SK-N-SH treated with all-trans-retinoic acid at 6 μM for 48 hours (cell line): ENCODE measurements at regions not wholly inside any gene's neighbourhood (a gene's known extent, or its start where the extent isn't known, plus 50 kb on each side); places are given as distances from the start of the nearest gene placed in this dataset.

Experiments
- ATAC-seq: fragments of 200-7000 bp; cut with Tn5 transposase; 3 replicates; pipeline ENCODE4 v1.9.1; 2020; ENCODE audit warnings: mild to moderate bottlenecking, moderate library complexity
- ARNTL ChIP-seq: fragments of 450-650 bp; formaldehyde crosslinking; IDR thresholded peaks from 2 replicates; pipeline ENCODE4 v1.5.0; 2020; ENCODE audit warnings: low read depth, mild to moderate bottlenecking, moderate library complexity, borderline replicate concordance
- BACH2 ChIP-seq: fragments of 250-450 bp; sonication (Bioruptor Pico); IDR thresholded peaks from 2 replicates; pipeline ENCODE4 v1.9.0; 2021; ENCODE audit warnings: mild to moderate bottlenecking, borderline replicate concordance
- CSDC2 ChIP-seq: fragments of 250-450 bp; sonication (Bioruptor Pico); IDR thresholded peaks from 2 replicates; pipeline ENCODE4 v1.5.0; 2020; ENCODE audit warnings: mild to moderate bottlenecking, moderate library complexity
- ESRRG ChIP-seq: fragments of 250-450 bp; sonication (Bioruptor Pico); IDR thresholded peaks from 2 replicates; pipeline ENCODE4 v1.6.1; 2021; ENCODE audit warnings: mild to moderate bottlenecking
- ISL1 ChIP-seq: fragments of 250-450 bp; sonication (Bioruptor Pico); IDR thresholded peaks from 2 replicates; pipeline ENCODE4 v2.1.2; 2022; ENCODE audit warnings: mild to moderate bottlenecking, moderate library complexity
- OSR1 ChIP-seq: fragments of 250-450 bp; sonication (Bioruptor Pico); IDR thresholded peaks from 2 replicates; pipeline ENCODE4 v1.8.0; 2022; ENCODE audit warnings: moderate library complexity, mild to moderate bottlenecking, inconsistent platforms
- PPARA ChIP-seq: fragments of 250-450 bp; sonication (Bioruptor Pico); IDR thresholded peaks from 2 replicates; pipeline ENCODE4 v1.5.0; 2020; ENCODE audit warnings: mild to moderate bottlenecking, borderline replicate concordance
- RARB ChIP-seq: fragments of 250-450 bp; sonication (Bioruptor Pico); IDR thresholded peaks from 2 replicates; pipeline ENCODE4 v1.8.0; 2021; ENCODE audit warnings: mild to moderate bottlenecking, moderate library complexity
- SNAI2 ChIP-seq: fragments of 250-450 bp; sonication (Bioruptor Pico); IDR thresholded peaks from 2 replicates; pipeline ENCODE4 v1.5.0; 2020; ENCODE audit warnings: mild to moderate bottlenecking, moderate library complexity
- TCF4 ChIP-seq: fragments of 250-450 bp; sonication (Bioruptor Pico); IDR thresholded peaks from 2 replicates; pipeline ENCODE4 v1.8.0; 2021; ENCODE audit warnings: mild to moderate bottlenecking, moderate library complexity, borderline replicate concordance
- TOX ChIP-seq: fragments of 250-450 bp; sonication (Bioruptor Pico); IDR thresholded peaks from 2 replicates; pipeline ENCODE4 v1.8.0; 2021; ENCODE audit warnings: mild to moderate bottlenecking, moderate library complexity, borderline replicate concordance
- ZC3H10 ChIP-seq: fragments of 250-450 bp; sonication (Bioruptor Pico); IDR thresholded peaks from 2 replicates; pipeline ENCODE4 v1.5.1; 2021; ENCODE audit warnings: mild to moderate bottlenecking, moderate library complexity
- ZFP30 ChIP-seq: fragments of 450-650 bp; formaldehyde crosslinking; IDR thresholded peaks from 2 replicates; pipeline ENCODE4 v1.5.0; 2022; ENCODE audit warnings: mild to moderate bottlenecking, moderate library complexity
- ZNF565 ChIP-seq: fragments of 450-650 bp; formaldehyde crosslinking; conservative IDR thresholded peaks from 2 replicates; pipeline ENCODE4 v1.5.0; 2020; ENCODE audit warnings: low read depth, mild to moderate bottlenecking, moderate library complexity
- ZNF70 ChIP-seq: fragments of 450-650 bp; formaldehyde crosslinking; IDR thresholded peaks from 2 replicates; pipeline ENCODE4 v1.5.0; 2020; ENCODE audit warnings: mild to moderate bottlenecking, moderate library complexity
- ZNF8 ChIP-seq: fragments of 450-650 bp; formaldehyde crosslinking; IDR thresholded peaks from 2 replicates; pipeline ENCODE4 v1.5.0; 2020; ENCODE audit warnings: mild to moderate bottlenecking, moderate library complexity
- TF ChIP-seq, protein P1 (sequence below): fragments of 250-450 bp; sonication (Bioruptor Pico); IDR thresholded peaks from 2 replicates; pipeline ENCODE4 v1.5.1; 2021; ENCODE audit warnings: mild to moderate bottlenecking, moderate library complexity
- TF ChIP-seq, protein P2 (sequence below): fragments of 250-450 bp; sonication (Bioruptor Pico); IDR thresholded peaks from 2 replicates; pipeline ENCODE4 v1.8.0; 2020; ENCODE audit warnings: mild to moderate bottlenecking, moderate library complexity, borderline replicate concordance
- TF ChIP-seq, protein P3 (sequence below): fragments of 250-450 bp; sonication (Bioruptor Pico); IDR thresholded peaks from 2 replicates; pipeline ENCODE4 v1.5.1; 2020; ENCODE audit warnings: low read depth, mild to moderate bottlenecking, moderate library complexity
- TF ChIP-seq, protein P4 (sequence below): fragments of 250-450 bp; sonication (Bioruptor Pico); IDR thresholded peaks from 2 replicates; pipeline ENCODE4 v1.5.0; 2020; ENCODE audit warnings: mild to moderate bottlenecking, moderate library complexity
- TF ChIP-seq, protein P5 (sequence below): fragments of 250-450 bp; sonication (Bioruptor Pico); IDR thresholded peaks from 2 replicates; pipeline ENCODE4 v1.8.0; 2021; ENCODE audit warnings: low read depth, mild to moderate bottlenecking, moderate library complexity, borderline replicate concordance

DNA sequence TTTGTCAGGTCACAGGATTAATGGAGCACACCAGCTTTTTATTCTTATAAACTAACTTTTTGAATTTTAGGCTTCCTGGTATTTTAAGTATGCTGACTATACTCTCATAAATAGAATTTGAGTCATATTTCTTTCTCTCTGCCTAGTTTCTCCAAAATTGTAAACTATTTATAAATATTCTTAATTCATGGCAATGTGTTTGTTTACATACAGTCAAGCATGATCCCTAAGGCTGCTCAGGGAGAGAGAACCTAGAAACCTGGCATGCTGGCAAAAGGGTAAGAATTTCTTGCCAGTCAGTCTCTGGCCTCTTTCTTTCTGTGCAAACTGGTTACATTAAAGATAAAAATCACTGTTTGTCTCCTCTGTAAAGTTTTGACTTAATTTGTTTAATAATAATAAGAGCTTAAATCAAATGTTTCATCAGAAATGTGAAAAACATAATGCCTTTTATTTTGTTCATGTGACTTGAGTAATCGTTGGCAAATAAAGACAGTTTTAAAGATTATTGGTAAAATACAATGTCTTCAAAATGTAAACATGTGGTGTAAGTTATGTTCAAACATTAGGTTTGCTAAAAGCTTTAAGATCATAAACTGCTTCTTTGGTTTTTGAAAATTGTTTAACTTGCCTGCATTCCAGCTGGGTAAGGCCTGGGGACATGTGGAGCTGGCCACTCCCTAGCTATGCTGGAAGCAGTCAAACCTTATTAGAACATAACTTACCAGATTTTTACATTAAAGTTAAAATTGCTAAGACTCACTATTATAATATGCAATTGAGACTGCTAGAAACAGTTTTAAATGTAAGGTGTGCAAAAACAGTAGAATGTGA, 1401.7 kb downstream of the NCAM2 start:
- no peak for TF ChIP-seq ARNTL (CRISPR knock-in tag)
- no peak for TF ChIP-seq ZC3H10
- no peak for TF ChIP-seq OSR1 (CRISPR knock-in tag)
- no peak for TF ChIP-seq ESRRG
- no peak for TF ChIP-seq ZFP30 (CRISPR knock-in tag)
- no peak for TF ChIP-seq SNAI2
- TF ChIP-seq ISL1 = no peak
- TF ChIP-seq, protein P1, sequence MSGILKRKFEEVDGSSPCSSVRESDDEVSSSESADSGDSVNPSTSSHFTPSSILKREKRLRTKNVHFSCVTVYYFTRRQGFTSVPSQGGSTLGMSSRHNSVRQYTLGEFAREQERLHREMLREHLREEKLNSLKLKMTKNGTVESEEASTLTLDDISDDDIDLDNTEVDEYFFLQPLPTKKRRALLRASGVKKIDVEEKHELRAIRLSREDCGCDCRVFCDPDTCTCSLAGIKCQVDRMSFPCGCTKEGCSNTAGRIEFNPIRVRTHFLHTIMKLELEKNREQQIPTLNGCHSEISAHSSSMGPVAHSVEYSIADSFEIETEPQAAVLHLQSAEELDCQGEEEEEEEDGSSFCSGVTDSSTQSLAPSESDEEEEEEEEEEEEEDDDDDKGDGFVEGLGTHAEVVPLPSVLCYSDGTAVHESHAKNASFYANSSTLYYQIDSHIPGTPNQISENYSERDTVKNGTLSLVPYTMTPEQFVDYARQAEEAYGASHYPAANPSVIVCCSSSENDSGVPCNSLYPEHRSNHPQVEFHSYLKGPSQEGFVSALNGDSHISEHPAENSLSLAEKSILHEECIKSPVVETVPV (CRISPR knock-in tag) = no peak
- TF ChIP-seq BACH2 = no peak
- TF ChIP-seq, protein P2, sequence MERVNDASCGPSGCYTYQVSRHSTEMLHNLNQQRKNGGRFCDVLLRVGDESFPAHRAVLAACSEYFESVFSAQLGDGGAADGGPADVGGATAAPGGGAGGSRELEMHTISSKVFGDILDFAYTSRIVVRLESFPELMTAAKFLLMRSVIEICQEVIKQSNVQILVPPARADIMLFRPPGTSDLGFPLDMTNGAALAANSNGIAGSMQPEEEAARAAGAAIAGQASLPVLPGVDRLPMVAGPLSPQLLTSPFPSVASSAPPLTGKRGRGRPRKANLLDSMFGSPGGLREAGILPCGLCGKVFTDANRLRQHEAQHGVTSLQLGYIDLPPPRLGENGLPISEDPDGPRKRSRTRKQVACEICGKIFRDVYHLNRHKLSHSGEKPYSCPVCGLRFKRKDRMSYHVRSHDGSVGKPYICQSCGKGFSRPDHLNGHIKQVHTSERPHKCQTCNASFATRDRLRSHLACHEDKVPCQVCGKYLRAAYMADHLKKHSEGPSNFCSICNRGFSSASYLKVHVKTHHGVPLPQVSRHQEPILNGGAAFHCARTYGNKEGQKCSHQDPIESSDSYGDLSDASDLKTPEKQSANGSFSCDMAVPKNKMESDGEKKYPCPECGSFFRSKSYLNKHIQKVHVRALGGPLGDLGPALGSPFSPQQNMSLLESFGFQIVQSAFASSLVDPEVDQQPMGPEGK (CRISPR knock-in tag) = no peak
- no peak for TF ChIP-seq TCF4 (CRISPR knock-in tag)
- TF ChIP-seq, protein P3, sequence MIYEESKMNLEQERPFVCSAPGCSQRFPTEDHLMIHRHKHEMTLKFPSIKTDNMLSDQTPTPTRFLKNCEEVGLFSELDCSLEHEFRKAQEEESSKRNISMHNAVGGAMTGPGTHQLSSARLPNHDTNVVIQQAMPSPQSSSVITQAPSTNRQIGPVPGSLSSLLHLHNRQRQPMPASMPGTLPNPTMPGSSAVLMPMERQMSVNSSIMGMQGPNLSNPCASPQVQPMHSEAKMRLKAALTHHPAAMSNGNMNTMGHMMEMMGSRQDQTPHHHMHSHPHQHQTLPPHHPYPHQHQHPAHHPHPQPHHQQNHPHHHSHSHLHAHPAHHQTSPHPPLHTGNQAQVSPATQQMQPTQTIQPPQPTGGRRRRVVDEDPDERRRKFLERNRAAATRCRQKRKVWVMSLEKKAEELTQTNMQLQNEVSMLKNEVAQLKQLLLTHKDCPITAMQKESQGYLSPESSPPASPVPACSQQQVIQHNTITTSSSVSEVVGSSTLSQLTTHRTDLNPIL (CRISPR knock-in tag) = no peak
- TF ChIP-seq, protein P4, sequence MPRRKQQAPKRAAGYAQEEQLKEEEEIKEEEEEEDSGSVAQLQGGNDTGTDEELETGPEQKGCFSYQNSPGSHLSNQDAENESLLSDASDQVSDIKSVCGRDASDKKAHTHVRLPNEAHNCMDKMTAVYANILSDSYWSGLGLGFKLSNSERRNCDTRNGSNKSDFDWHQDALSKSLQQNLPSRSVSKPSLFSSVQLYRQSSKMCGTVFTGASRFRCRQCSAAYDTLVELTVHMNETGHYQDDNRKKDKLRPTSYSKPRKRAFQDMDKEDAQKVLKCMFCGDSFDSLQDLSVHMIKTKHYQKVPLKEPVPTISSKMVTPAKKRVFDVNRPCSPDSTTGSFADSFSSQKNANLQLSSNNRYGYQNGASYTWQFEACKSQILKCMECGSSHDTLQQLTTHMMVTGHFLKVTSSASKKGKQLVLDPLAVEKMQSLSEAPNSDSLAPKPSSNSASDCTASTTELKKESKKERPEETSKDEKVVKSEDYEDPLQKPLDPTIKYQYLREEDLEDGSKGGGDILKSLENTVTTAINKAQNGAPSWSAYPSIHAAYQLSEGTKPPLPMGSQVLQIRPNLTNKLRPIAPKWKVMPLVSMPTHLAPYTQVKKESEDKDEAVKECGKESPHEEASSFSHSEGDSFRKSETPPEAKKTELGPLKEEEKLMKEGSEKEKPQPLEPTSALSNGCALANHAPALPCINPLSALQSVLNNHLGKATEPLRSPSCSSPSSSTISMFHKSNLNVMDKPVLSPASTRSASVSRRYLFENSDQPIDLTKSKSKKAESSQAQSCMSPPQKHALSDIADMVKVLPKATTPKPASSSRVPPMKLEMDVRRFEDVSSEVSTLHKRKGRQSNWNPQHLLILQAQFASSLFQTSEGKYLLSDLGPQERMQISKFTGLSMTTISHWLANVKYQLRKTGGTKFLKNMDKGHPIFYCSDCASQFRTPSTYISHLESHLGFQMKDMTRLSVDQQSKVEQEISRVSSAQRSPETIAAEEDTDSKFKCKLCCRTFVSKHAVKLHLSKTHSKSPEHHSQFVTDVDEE = no peak
- TF ChIP-seq, protein P5, sequence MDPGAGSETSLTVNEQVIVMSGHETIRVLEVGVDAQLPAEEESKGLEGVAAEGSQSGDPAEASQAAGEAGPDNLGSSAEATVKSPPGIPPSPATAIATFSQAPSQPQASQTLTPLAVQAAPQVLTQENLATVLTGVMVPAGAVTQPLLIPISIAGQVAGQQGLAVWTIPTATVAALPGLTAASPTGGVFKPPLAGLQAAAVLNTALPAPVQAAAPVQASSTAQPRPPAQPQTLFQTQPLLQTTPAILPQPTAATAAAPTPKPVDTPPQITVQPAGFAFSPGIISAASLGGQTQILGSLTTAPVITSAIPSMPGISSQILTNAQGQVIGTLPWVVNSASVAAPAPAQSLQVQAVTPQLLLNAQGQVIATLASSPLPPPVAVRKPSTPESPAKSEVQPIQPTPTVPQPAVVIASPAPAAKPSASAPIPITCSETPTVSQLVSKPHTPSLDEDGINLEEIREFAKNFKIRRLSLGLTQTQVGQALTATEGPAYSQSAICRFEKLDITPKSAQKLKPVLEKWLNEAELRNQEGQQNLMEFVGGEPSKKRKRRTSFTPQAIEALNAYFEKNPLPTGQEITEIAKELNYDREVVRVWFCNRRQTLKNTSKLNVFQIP (CRISPR knock-in tag) = no peak
- no peak for TF ChIP-seq PPARA (CRISPR knock-in tag)
- no peak for TF ChIP-seq ZNF565 (CRISPR knock-in tag)
- TF ChIP-seq ZNF8 (CRISPR knock-in tag) = no peak
- TF ChIP-seq CSDC2 = no peak
- TF ChIP-seq ZNF70 = no peak
- no peak for TF ChIP-seq RARB (CRISPR knock-in tag)
- ATAC-seq = no peak

DNA sequence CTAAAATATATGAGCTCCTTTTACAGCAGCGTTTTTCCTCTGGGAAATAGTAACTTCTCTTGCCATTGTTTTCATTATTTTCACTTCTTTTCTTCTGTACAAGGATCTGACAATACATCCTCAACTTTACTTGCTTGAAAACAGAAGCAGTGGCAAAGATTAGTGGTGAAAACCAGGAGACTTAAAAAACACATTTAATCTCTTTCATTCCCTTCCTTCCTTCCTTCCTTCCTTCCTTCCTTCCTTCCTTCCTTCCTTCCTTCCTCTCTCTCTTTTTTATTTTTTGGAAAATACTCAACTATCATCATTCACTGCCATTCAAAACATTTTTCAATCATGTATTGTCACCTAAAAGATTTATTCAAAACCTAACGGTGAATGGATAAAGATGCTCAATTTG, 1411.4 kb downstream of the NCAM2 start:
- TF ChIP-seq CSDC2 = no peak
- no peak for TF ChIP-seq ZFP30 (CRISPR knock-in tag)
- no peak for TF ChIP-seq SNAI2
- no peak for ATAC-seq

DNA sequence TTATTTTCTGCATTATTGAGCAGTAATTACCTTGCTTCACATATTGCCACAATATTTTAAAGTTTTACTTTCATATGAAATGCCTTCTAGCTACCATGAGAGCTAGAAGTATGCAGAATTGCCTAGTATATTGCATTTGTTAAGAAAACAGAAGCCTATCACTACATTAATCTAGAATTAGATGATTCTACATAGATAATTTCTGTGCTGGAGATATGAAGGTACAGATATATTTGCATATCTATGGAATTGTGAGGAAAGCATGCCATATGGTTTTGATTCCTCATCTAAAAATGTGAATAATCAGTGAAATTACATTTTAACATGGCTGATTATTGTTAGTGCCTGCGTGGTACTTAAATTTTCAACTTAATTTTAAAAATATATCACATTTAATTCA, 1418.3 kb downstream of the NCAM2 start:
- no peak for ATAC-seq
- TF ChIP-seq ZNF70 = no peak
- TF ChIP-seq TOX (CRISPR knock-in tag) = no peak
- no peak for TF ChIP-seq ESRRG
- TF ChIP-seq, protein P1 (CRISPR knock-in tag) = 0 out of 2 replicates have a peak, but pooled peaks have one; percentile 10
- TF ChIP-seq, protein P2 (CRISPR knock-in tag) = no peak
- TF ChIP-seq ISL1 = no peak
- no peak for TF ChIP-seq ARNTL (CRISPR knock-in tag)
- TF ChIP-seq CSDC2 = no peak
- peak; percentile 90 for TF ChIP-seq TCF4 (CRISPR knock-in tag)
- TF ChIP-seq, protein P5 (CRISPR knock-in tag) = no peak
